Hematopoietic multipotent progenitor cell treated with erythropoietin and hydrocortisone succinate and interleukin-3 and kit ligand, for 4 days (in vitro differentiated cells): ENCODE measurements at regions not wholly inside any gene's neighbourhood (a gene's known extent, or its start where the extent isn't known, plus 50 kb on each side); places are given as distances from the start of the nearest gene placed in this dataset.
A peak's percentile ranks its signal among the peaks of the same experiment; 100 is the strongest.
"Not testable (repeated sequence)": the region's sequence is repeated elsewhere in the genome, so short reads cannot be mapped to it uniquely, and the experiment has no call there.

Experiments used
- DNase-seq: peaks from one replicate; pipeline ENCODE4 v3.0.0-alpha.2; 2015

- no peak for DNase-seq
Measured at GRCh38 chr20:57779401-57780003, 69.7 kb upstream of the PMEPA1 start.

GRCh38 chr20:57777911-57778310 lies 68.1 kb upstream of the PMEPA1 start:
- no peak for DNase-seq

- DNase-seq, result no peak
Measured at GRCh38 chr20:57774951-57775350, 65.1 kb upstream of the PMEPA1 start.

GRCh38 chr20:57774111-57774880 lies 64.5 kb upstream of the PMEPA1 start:
- no peak for DNase-seq

GRCh38 chr20:57773059-57773815 lies 63.4 kb upstream of the PMEPA1 start:
- no peak for DNase-seq

GRCh38 chr20:57772349-57772964 lies 62.6 kb upstream of the PMEPA1 start:
- DNase-seq, result peak; percentile 17

- peak; percentile 18 for DNase-seq
Measured at GRCh38 chr20:57770852-57771720, 61.3 kb upstream of the PMEPA1 start.

GRCh38 chr20:57770401-57770800 lies 60.6 kb upstream of the PMEPA1 start:
- not testable (repeated sequence) for DNase-seq

- DNase-seq, result peak; percentile 46
Measured at GRCh38 chr20:57769756-57770155, 59.9 kb upstream of the PMEPA1 start.

- no peak for DNase-seq
Measured at GRCh38 chr20:57768519-57768918, 58.7 kb upstream of the PMEPA1 start.

- no peak for DNase-seq
Measured at GRCh38 chr20:57767441-57767840, 57.6 kb upstream of the PMEPA1 start.

GRCh38 chr20:57763235-57763595 lies 53.4 kb upstream of the PMEPA1 start:
- DNase-seq, result no peak

- no peak for DNase-seq
Measured at GRCh38 chr20:57762531-57763234, 52.9 kb upstream of the PMEPA1 start.

GRCh38 chr20:57761413-57761734 lies 51.6 kb upstream of the PMEPA1 start:
- DNase-seq, result no peak

- DNase-seq, result no peak
Measured at GRCh38 chr20:57760698-57761412, 51.0 kb upstream of the PMEPA1 start.

GRCh38 chr20:57759724-57760123 lies 49.9 kb upstream of the PMEPA1 start:
- no peak for DNase-seq
